ENCODE measurements at regions not wholly inside any gene's neighbourhood (a gene's known extent, or its start where the extent isn't known, plus 50 kb on each side); places are given as distances from the start of the nearest gene placed in this dataset.

GRCh38 chr7:12754179-12754578 is 66.7 kb downstream of the ARL4A start:
- H3K27me3 ChIP-seq (ENCODE audit: control insufficient read depth, insufficient read depth, low read length) = no peaks in the 10 kb centered on the region
- H3K4me3 ChIP-seq (ENCODE audit: low read depth, low read length) = no peak overlapping the region
- no peak for DNase-seq (ENCODE audit: low read depth)
- TF ChIP-seq CTCF (IDR thresholded peaks at IDR 0.05; ENCODE audit: insufficient read depth, low read length, poor library complexity, severe bottlenecking) = no peak
- no peaks in the 10 kb centered on the region for H3K36me3 ChIP-seq (ENCODE audit: control insufficient read depth, insufficient read depth, low read length)

GRCh38 chr7:12756821-12757220 is 69.4 kb downstream of the ARL4A start:
- DNase-seq (ENCODE audit: low read depth) = no peak
- Histone ChIP-seq H3K36me3 (ENCODE audit: control insufficient read depth, insufficient read depth, low read length) (no peaks in the 10 kb centered on the region), H3K4me3 (ENCODE audit: low read depth, low read length) (no peak overlapping the region), H3K27me3 (ENCODE audit: control insufficient read depth, insufficient read depth, low read length) (no peaks in the 10 kb centered on the region)
- TF ChIP-seq CTCF (IDR thresholded peaks at IDR 0.05; ENCODE audit: insufficient read depth, low read length, poor library complexity, severe bottlenecking) = no peak

GRCh38 chr7:12757443-12757842 is 70.0 kb downstream of the ARL4A start:
- no peaks in the 10 kb centered on the region for H3K27me3 ChIP-seq (ENCODE audit: control insufficient read depth, insufficient read depth, low read length)
- H3K36me3 ChIP-seq (ENCODE audit: control insufficient read depth, insufficient read depth, low read length) = no peaks in the 10 kb centered on the region
- TF ChIP-seq CTCF (IDR thresholded peaks at IDR 0.05; ENCODE audit: insufficient read depth, low read length, poor library complexity, severe bottlenecking) = no peak
- H3K4me3 ChIP-seq (ENCODE audit: low read depth, low read length) = no peak overlapping the region
- no peak for DNase-seq (ENCODE audit: low read depth)

- Histone ChIP-seq H3K4me3 (ENCODE audit: low read depth, low read length) (no peak overlapping the region), H3K36me3 (ENCODE audit: control insufficient read depth, insufficient read depth, low read length) (no peaks in the 10 kb centered on the region), H3K27me3 (ENCODE audit: control insufficient read depth, insufficient read depth, low read length) (no peaks in the 10 kb centered on the region)
- TF ChIP-seq CTCF (IDR thresholded peaks at IDR 0.05; ENCODE audit: insufficient read depth, low read length, poor library complexity, severe bottlenecking) = no peak
- no peak for DNase-seq (ENCODE audit: low read depth)
Observed at GRCh38 chr7:12759151-12759550, 71.7 kb downstream of the ARL4A start.

GRCh38 chr7:12761111-12761510 is 73.7 kb downstream of the ARL4A start:
- no peak for TF ChIP-seq CTCF (IDR thresholded peaks at IDR 0.05; ENCODE audit: insufficient read depth, low read length, poor library complexity, severe bottlenecking)
- no peaks in the 10 kb centered on the region for H3K27me3 ChIP-seq (ENCODE audit: control insufficient read depth, insufficient read depth, low read length)
- no peak overlapping the region for H3K4me3 ChIP-seq (ENCODE audit: low read depth, low read length)
- no peak for DNase-seq (ENCODE audit: low read depth)
- no peaks in the 10 kb centered on the region for H3K36me3 ChIP-seq (ENCODE audit: control insufficient read depth, insufficient read depth, low read length)

GRCh38 chr7:12761691-12762090 is 74.3 kb downstream of the ARL4A start:
- Histone ChIP-seq H3K36me3 (ENCODE audit: control insufficient read depth, insufficient read depth, low read length) (no peaks in the 10 kb centered on the region), H3K4me3 (ENCODE audit: low read depth, low read length) (no peak overlapping the region), H3K27me3 (ENCODE audit: control insufficient read depth, insufficient read depth, low read length) (no peaks in the 10 kb centered on the region)
- DNase-seq (ENCODE audit: low read depth) = no peak
- TF ChIP-seq CTCF (IDR thresholded peaks at IDR 0.05; ENCODE audit: insufficient read depth, low read length, poor library complexity, severe bottlenecking) = no peak
